B cell (primary cell): ENCODE measurements at regions not wholly inside any gene's neighbourhood (a gene's known extent, or its start where the extent isn't known, plus 50 kb on each side); places are given as distances from the start of the nearest gene placed in this dataset.

ENCODE experiments used
- ATAC-seq: fragments of 200-7000 bp; cut with Tn5 transposase; one replicate; pipeline ENCODE4 v1.10.0; 2021; ENCODE audit warnings: low read depth, mild to moderate bottlenecking, moderate number of reproducible peaks, moderate library complexity
- CTCF ChIA-PET: fragments of 350-600 bp; sonication (Branson Sonifier 250); formaldehyde crosslinking; loops from one replicate; lab custom pipeline; 2021; ENCODE audit warnings: antibody characterized with exemption, inconsistent platforms; lab: Charles Lee
- POLR2A ChIA-PET: fragments of 350-600 bp; sonication (Branson Sonifier 250); formaldehyde crosslinking; loops from one replicate; lab custom pipeline; 2021; ENCODE audit warnings: antibody characterized with exemption; lab: Charles Lee
- DNase-seq: peaks from one replicate; pipeline ENCODE4 v3.0.0; 2013
- H2AFZ ChIP-seq: 2 replicates; pipeline ENCODE4 v1.6.1; 2012; ENCODE audit warnings: mild to moderate bottlenecking, low read depth, low read length; ENCODE audit not compliant: insufficient read depth, poor library complexity, severe bottlenecking
- H3K27ac ChIP-seq, 2 donors: 1 replicate in 1 of 2; 2 replicates in 1 of 2; pipeline ENCODE4 v1.5.1; 2012 to 2013; ENCODE audit warnings: low read length in 2 of 2, mild to moderate bottlenecking in 2 of 2, moderate library complexity in 1 of 2
- H3K27me3 ChIP-seq, 4 experiments: fragments of 200-600 bp in 1 of 4; sonication (generic) in 1 of 4; replicated peaks in 1 of 4; 1 replicate in 2 of 4; 2 replicates in 2 of 4; pipeline versions ENCODE4 v1.6.1 to v1.7.0; 2013 to 2016; ENCODE audit warnings: low read length in 3 of 4, mild to moderate bottlenecking in 2 of 4, mixed read lengths in 1 of 4, moderate library complexity in 1 of 4; ENCODE audit not compliant: insufficient read depth in 4 of 4, control insufficient read depth in 3 of 4; ENCODE audit errors: control extremely low read depth in 1 of 4
- H3K36me3 ChIP-seq, 2 experiments: replicated peaks in 1 of 2; 1 replicate in 1 of 2; 2 replicates in 1 of 2; pipeline versions ENCODE4 v1.6.1 to v1.7.1; 2013; ENCODE audit warnings: low read length in 1 of 2; ENCODE audit not compliant: insufficient read depth in 2 of 2, control insufficient read depth in 1 of 2; ENCODE audit errors: control extremely low read depth in 1 of 2, extremely low read depth in 1 of 2
- H3K4me1 ChIP-seq, 2 donors: fragments of 200-600 bp in 1 of 2; sonication (generic) in 1 of 2; 1 replicate in 1 of 2; 2 replicates in 1 of 2; pipeline versions ENCODE4 v1.5.1 to v1.6.1; 2013 to 2017; ENCODE audit warnings: low read length in 2 of 2; ENCODE audit not compliant: control insufficient read depth in 2 of 2, insufficient read depth in 2 of 2
- H3K4me2 ChIP-seq: replicated peaks from 2 replicates; pipeline ENCODE3; 2012; ENCODE audit warnings: mild to moderate bottlenecking, low read depth, low read length; ENCODE audit not compliant: poor library complexity, severe bottlenecking
- H3K4me3 ChIP-seq, 5 experiments: fragments of 200-600 bp in 1 of 5; sonication (generic) in 1 of 5; 1 replicate in 3 of 5; 2 replicates in 2 of 5; pipeline versions ENCODE4 v1.5.1 to v1.7.0; 2011 to 2016; ENCODE audit warnings: low read length in 4 of 5, mild to moderate bottlenecking in 4 of 5, low read depth in 2 of 5, control low read depth in 1 of 5, moderate library complexity in 1 of 5; ENCODE audit not compliant: insufficient read depth in 1 of 5; ENCODE audit errors: control extremely low read depth in 1 of 5, extremely low read depth in 1 of 5
- H3K79me2 ChIP-seq: fragments of 200-600 bp; sonication (generic); one replicate; pipeline ENCODE4 v1.6.0; 2016; ENCODE audit warnings: low read length; ENCODE audit not compliant: control insufficient read depth, insufficient read depth
- H3K9ac ChIP-seq: fragments of 200-600 bp; sonication (generic); 2 replicates; pipeline ENCODE4 v1.6.1; 2017; ENCODE audit warnings: mild to moderate bottlenecking, low read length, moderate library complexity
- H3K9me3 ChIP-seq, 3 donors: one replicate each; pipeline versions ENCODE4 v1.6.1 to v1.7.1; 2013; ENCODE audit warnings: low read length in 2 of 3; ENCODE audit not compliant: control insufficient read depth in 2 of 3, insufficient read depth in 1 of 3; ENCODE audit errors: control extremely low read depth in 1 of 3
- H4K20me1 ChIP-seq: 2 replicates; pipeline ENCODE4 v1.6.0; 2012; ENCODE audit warnings: mild to moderate bottlenecking, low read length; ENCODE audit not compliant: insufficient read depth, control insufficient read depth, poor library complexity, severe bottlenecking
- H3K27ac Mint-ChIP-seq: one replicate; pipeline ENCODE4 v1.8.0; 2021; ENCODE audit warnings: mixed read lengths
- H3K27me3 Mint-ChIP-seq: one replicate; pipeline ENCODE4 v1.8.0; 2021; ENCODE audit warnings: mixed read lengths
- H3K4me1 Mint-ChIP-seq: one replicate; pipeline ENCODE4 v1.8.0; 2021; ENCODE audit warnings: mixed read lengths
- H3K4me3 Mint-ChIP-seq: one replicate; pipeline ENCODE4 v1.8.0; 2021; ENCODE audit warnings: mixed read lengths
- H3K9me3 Mint-ChIP-seq: one replicate; pipeline ENCODE4 v1.8.0; 2022; ENCODE audit warnings: mixed read lengths; ENCODE audit not compliant: insufficient read depth
- EZH2 ChIP-seq: IDR thresholded peaks from 2 replicates; pipeline ENCODE4 v1.6.1; 2012; ENCODE audit warnings: borderline replicate concordance, low read depth, mild to moderate bottlenecking, moderate library complexity, low read length; ENCODE audit not compliant: insufficient read depth, poor library complexity, severe bottlenecking
- WGBS: methylation state at CpG from one replicate; pipeline ENCODE4 v1.1.5; 2013; ENCODE audit warnings: missing lambda C conversion rate; ENCODE audit not compliant: insufficient coverage; 5-methylcytosine and 5-hydroxymethylcytosine counted together
- intact Hi-C: fragments of 100-400 bp; cut with micrococcal nuclease; formaldehyde crosslinking; loops from one replicate; pipeline ENCODE4 v1.10.0; 2022
- TF ChIP-seq, protein P1 (sequence below): fragments of 200-600 bp; IDR thresholded peaks from one replicate; pipeline ENCODE4 v1.8.0; 2022; ENCODE audit warnings: antibody characterized with exemption, mild to moderate bottlenecking

DNA sequence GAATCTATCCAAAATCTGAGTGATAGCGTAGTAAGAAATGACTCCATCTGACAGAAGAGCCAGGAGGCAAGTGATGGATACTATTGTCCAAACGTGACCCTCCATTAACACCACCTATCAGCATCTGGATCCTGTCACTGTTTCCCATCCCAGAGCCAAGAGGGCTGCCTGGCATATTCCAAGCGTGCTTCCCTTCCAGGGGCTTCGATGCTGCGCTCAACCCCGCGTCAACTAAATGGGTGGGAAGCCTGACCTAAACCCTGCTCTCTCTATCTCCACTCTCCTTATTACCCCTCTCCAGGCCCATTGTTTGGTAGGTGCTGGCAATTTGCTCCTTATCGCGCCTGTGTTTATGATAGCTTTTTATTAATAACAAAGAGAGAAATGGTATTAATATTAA is 83.2 kb downstream of the NR2F2 start:
- CTCF ChIA-PET = no interaction called here
- WGBS = 0% methylated on average over 2 of the region's 9 CpGs
- no peak overlapping the region for H3K9ac ChIP-seq
- no peak overlapping the region for H3K4me3 ChIP-seq
- H3K79me2 ChIP-seq = no peaks in the 10 kb centered on the region
- H3K4me1 ChIP-seq = no peaks in the 10 kb centered on the region
- no peak overlapping the region for H3K27ac ChIP-seq
- H3K27me3 ChIP-seq = peaks cover 0 to 59% (median 23%) of the 10 kb centered on the region in 4 experiments
- H3K4me1 Mint-ChIP-seq = no peaks in the 10 kb centered on the region
- H3K9me3 ChIP-seq = peaks cover 0 to 24% (median 0%) of the 10 kb centered on the region in 3 donors
- POLR2A ChIA-PET = no interaction called here
- no peak overlapping the region for H2AFZ ChIP-seq
- no peak for ATAC-seq
- no peaks in the 10 kb centered on the region for H4K20me1 ChIP-seq
- H3K27ac Mint-ChIP-seq = no peak overlapping the region
- H3K27me3 Mint-ChIP-seq = peaks cover 69% of the 10 kb centered on the region
- H3K4me3 Mint-ChIP-seq = no peak overlapping the region
- H3K4me2 ChIP-seq = no peak overlapping the region
- intact Hi-C loops = no loop called here
- TF ChIP-seq EZH2 = no peak
- TF ChIP-seq, protein P1, sequence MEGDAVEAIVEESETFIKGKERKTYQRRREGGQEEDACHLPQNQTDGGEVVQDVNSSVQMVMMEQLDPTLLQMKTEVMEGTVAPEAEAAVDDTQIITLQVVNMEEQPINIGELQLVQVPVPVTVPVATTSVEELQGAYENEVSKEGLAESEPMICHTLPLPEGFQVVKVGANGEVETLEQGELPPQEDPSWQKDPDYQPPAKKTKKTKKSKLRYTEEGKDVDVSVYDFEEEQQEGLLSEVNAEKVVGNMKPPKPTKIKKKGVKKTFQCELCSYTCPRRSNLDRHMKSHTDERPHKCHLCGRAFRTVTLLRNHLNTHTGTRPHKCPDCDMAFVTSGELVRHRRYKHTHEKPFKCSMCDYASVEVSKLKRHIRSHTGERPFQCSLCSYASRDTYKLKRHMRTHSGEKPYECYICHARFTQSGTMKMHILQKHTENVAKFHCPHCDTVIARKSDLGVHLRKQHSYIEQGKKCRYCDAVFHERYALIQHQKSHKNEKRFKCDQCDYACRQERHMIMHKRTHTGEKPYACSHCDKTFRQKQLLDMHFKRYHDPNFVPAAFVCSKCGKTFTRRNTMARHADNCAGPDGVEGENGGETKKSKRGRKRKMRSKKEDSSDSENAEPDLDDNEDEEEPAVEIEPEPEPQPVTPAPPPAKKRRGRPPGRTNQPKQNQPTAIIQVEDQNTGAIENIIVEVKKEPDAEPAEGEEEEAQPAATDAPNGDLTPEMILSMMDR = no peak
- no peaks in the 10 kb centered on the region for H3K9me3 Mint-ChIP-seq
- H3K36me3 ChIP-seq = no peaks in the 10 kb centered on the region
- DNase-seq = no peak

DNA sequence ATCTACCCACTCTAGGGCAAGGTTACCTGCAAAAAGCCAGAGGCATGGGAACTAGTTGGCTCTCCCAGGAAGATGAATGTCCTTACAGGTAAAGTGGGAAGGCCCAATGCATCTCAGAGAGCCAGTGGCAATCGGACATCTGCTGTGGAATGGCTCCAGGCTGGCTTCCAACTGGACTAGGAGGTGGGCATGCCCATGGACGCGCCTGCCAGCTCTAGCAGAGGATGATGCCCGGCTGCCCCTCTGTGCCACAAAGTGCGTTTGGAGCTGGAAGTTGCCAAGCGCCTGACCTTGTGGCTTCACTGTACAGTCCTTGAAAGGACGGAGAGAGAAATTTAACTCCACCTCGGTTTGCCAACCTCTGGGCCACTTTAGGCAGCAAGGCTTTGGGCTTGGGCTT is 84.4 kb downstream of the NR2F2 start:
- ATAC-seq = no peak
- ChIA-PET CTCF (no interaction called here), POLR2A (no interaction called here)
- no peak overlapping the region for H2AFZ ChIP-seq
- no peak overlapping the region for H3K4me3 ChIP-seq
- intact Hi-C loops = no loop called here
- H3K27me3 ChIP-seq = peaks cover 0 to 50% (median 24%) of the 10 kb centered on the region in 4 experiments
- Mint-ChIP-seq H3K9me3 (no peaks in the 10 kb centered on the region), H3K4me1 (no peaks in the 10 kb centered on the region), H3K4me3 (no peak overlapping the region), H3K27me3 (peaks cover 74% of the 10 kb centered on the region), H3K27ac (no peak overlapping the region)
- no peaks in the 10 kb centered on the region for H3K36me3 ChIP-seq
- no peak for DNase-seq
- H3K4me1 ChIP-seq = no peaks in the 10 kb centered on the region
- no peaks in the 10 kb centered on the region for H4K20me1 ChIP-seq
- peaks cover 0 to 16% (median 0%) of the 10 kb centered on the region in 3 donors for H3K9me3 ChIP-seq
- no peak overlapping the region for H3K9ac ChIP-seq
- H3K27ac ChIP-seq = no peak overlapping the region
- TF ChIP-seq, protein P1 = no peak
- TF ChIP-seq EZH2 = no peak
- no peaks in the 10 kb centered on the region for H3K79me2 ChIP-seq
- no peak overlapping the region for H3K4me2 ChIP-seq
- WGBS = 18% methylated on average over 8 of the region's 8 CpGs
